AG04449 (cell line): ENCODE measurements at regions not wholly inside any gene's neighbourhood (a gene's known extent, or its start where the extent isn't known, plus 50 kb on each side); places are given as distances from the start of the nearest gene placed in this dataset.
"Not testable (repeated sequence)": the region's sequence is repeated elsewhere in the genome, so short reads cannot be mapped to it uniquely, and the experiment has no call there.

Experiments used
- CTCF ChIA-PET: fragments of 350-600 bp; formaldehyde crosslinking; extraction: SDS; loops from one replicate; lab custom pipeline; 2021; ENCODE audit warnings: antibody characterized with exemption; lab: Yijun Ruan, JAX
- POLR2A ChIA-PET: fragments of 400-600, 350-600 bp; formaldehyde crosslinking; extraction: SDS; loops from one replicate; lab custom pipeline; 2020; ENCODE audit warnings: antibody characterized with exemption, inconsistent platforms; lab: Yijun Ruan, JAX
- DNase-seq: peaks from one replicate; pipeline ENCODE4 v3.0.0-alpha.2; 2010; ENCODE audit warnings: low read depth, low spot score
- H3K4me3 ChIP-seq: 2 replicates; pipeline ENCODE4 v1.5.1; 2011; ENCODE audit warnings: low read depth, mild to moderate bottlenecking, control low read depth, low read length
- CTCF ChIP-seq: IDR thresholded peaks from one replicate; pipeline ENCODE4 v1.5.1; 2011; ENCODE audit warnings: mild to moderate bottlenecking, moderate library complexity, low read length, control low read depth, inconsistent platforms; ENCODE audit not compliant: insufficient read depth; ENCODE audit errors: missing control alignments

- POLR2A ChIA-PET: no interaction called here
- CTCF ChIA-PET: no interaction called here
- DNase-seq: no peak
- H3K4me3 ChIP-seq: no peak overlapping the region
- TF ChIP-seq CTCF: no peak
These were observed 164.7 kb downstream of the SUDS3 start for GRCh38 chr12:118541071-118541470.

- TF ChIP-seq CTCF: no peak
- CTCF ChIA-PET: no interaction called here
- no peak for DNase-seq
- H3K4me3 ChIP-seq: no peak overlapping the region
- POLR2A ChIA-PET: no interaction called here
These were observed 165.6 kb downstream of the SUDS3 start for GRCh38 chr12:118541934-118542333.

GRCh38 chr12:118543651-118544050 is 167.3 kb downstream of the SUDS3 start:
- CTCF ChIA-PET: no interaction called here
- DNase-seq: no peak
- H3K4me3 ChIP-seq: no peak overlapping the region
- no peak for TF ChIP-seq CTCF
- POLR2A ChIA-PET: no interaction called here

GRCh38 chr12:118544569-118544968 is 168.2 kb downstream of the SUDS3 start:
- no peak for TF ChIP-seq CTCF
- H3K4me3 ChIP-seq: no peak overlapping the region
- ChIA-PET CTCF (no interaction called here), POLR2A (no interaction called here)
- peak; percentile 16 for DNase-seq

GRCh38 chr12:118547606-118548005 is 171.3 kb downstream of the SUDS3 start:
- POLR2A ChIA-PET, CTCF ChIA-PET, H3K4me3 ChIP-seq, DNase-seq: not testable (repeated sequence)

- no peak for DNase-seq
- POLR2A ChIA-PET: no interaction called here
- H3K4me3 ChIP-seq: no peak overlapping the region
- CTCF ChIA-PET: no interaction called here
- no peak for TF ChIP-seq CTCF
These were observed 172.6 kb downstream of the SUDS3 start for GRCh38 chr12:118548887-118549509.

- ChIA-PET CTCF (no interaction called here), POLR2A (no interaction called here)
- no peak for TF ChIP-seq CTCF
- no peak for DNase-seq
- no peak overlapping the region for H3K4me3 ChIP-seq
These were observed 173.2 kb downstream of the SUDS3 start for GRCh38 chr12:118549510-118549980.
